ENCODE measurements at regions not wholly inside any gene's neighbourhood (a gene's known extent, or its start where the extent isn't known, plus 50 kb on each side); places are given as distances from the start of the nearest gene placed in this dataset.

DNA sequence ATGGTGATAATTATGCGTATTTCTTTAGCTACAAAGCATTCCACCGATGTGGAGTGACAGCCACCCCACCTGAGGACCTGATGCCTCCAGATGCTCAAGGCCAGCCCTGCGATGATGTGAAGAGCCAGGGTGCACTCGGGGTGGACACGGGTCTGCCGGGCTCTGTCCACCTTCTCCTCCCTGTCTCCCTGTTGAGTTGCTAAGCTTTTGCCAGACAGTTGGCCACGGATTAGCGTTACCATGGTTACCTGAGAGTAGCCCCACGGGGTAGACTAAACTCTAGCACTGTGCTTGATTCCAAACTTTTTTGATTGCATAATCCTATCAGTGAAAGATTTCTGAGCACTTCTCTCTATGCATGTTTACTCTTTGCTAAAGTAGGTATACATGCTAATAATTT lies 86.2 kb downstream of the SMIM21 start:
- Histone ChIP-seq H3K9ac (ENCODE audit: low read depth, low read length) (no peak overlapping the region), H3K4me3 (ENCODE audit: low read length) (no peak overlapping the region), H3K9me3 (ENCODE audit: insufficient read depth, low read depth, low read length) (no peaks in the 10 kb centered on the region), H3K27me3 (ENCODE audit: insufficient read depth, low read length) (peaks cover 5% of the 10 kb centered on the region; the same call in 1 of the 2 replicates), H3K27ac (ENCODE audit: low read length) (no peak overlapping the region), H3K4me1 (ENCODE audit: insufficient read depth, low read length) (peaks cover 9% of the 10 kb centered on the region; the same call in 1 of the 2 replicates), H3K36me3 (ENCODE audit: insufficient read depth, low read depth, low read length) (no peaks in the 10 kb centered on the region)

DNA sequence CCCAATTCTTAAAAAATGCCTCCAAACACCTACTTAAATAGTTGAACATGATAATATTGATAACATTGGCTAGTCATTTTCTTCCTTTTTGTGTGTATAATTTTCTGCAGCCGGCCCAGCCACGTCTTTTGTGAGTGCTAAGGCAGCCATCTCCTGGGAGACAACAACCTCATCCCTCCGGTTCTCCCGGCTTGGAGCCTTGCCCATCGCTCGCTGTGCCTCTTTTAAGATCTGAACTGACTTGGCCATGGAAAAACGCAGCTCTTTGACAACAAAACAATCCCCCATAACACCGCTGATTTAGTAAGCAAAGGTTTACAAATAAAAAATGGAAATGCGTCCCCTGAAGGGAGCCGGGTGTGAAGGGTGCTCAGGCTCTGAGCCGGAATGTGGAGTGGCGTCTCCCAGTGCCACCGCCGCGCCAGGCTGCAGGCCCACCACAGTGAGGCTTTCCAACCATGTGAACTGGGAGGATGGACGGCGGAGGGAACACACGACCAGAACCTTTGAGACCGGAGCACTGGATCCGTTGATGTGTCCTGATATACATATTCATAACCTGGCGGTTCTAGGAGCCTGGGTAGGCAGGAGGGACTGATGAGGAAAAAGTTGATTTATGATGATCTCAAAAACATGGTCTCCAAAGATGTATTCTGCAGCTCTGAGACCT lies 87.4 kb downstream of the SMIM21 start:
- Histone ChIP-seq H3K4me3 (ENCODE audit: low read length) (no peak overlapping the region), H3K4me1 (ENCODE audit: insufficient read depth, low read length) (peaks cover 9% of the 10 kb centered on the region; the same call in 1 of the 2 replicates), H3K9ac (ENCODE audit: low read depth, low read length) (no peak overlapping the region), H3K9me3 (ENCODE audit: insufficient read depth, low read depth, low read length) (no peaks in the 10 kb centered on the region), H3K27me3 (ENCODE audit: insufficient read depth, low read length) (peaks cover 5% of the 10 kb centered on the region; the same call in 1 of the 2 replicates), H3K27ac (ENCODE audit: low read length) (no peak overlapping the region), H3K36me3 (ENCODE audit: insufficient read depth, low read depth, low read length) (no peaks in the 10 kb centered on the region)
